NT2/D1 (cell line): ENCODE measurements at regions not wholly inside any gene's neighbourhood (a gene's known extent, or its start where the extent isn't known, plus 50 kb on each side); places are given as distances from the start of the nearest gene placed in this dataset.

Experiments used
- DNase-seq: peaks from one replicate; pipeline ENCODE4 v3.0.0-alpha.2; 2011; ENCODE audit warnings: low read depth, low spot score
- H3K27me3 ChIP-seq: 2 replicates; pipeline ENCODE4 v1.6.0; 2011; ENCODE audit warnings: mild to moderate bottlenecking; ENCODE audit not compliant: insufficient read length, insufficient read depth
- H3K36me3 ChIP-seq: 2 replicates; pipeline ENCODE4 v1.6.1; 2011; ENCODE audit warnings: mild to moderate bottlenecking, low read length, mixed read lengths; ENCODE audit not compliant: insufficient read depth, insufficient read length
- H3K4me1 ChIP-seq: 2 replicates; pipeline ENCODE4 v1.5.1; 2011; ENCODE audit not compliant: insufficient read depth, insufficient read length
- H3K4me3 ChIP-seq: 2 replicates; pipeline ENCODE4 v1.5.1; 2011; ENCODE audit warnings: low read depth; ENCODE audit not compliant: insufficient read length
- H3K9ac ChIP-seq: 2 replicates; pipeline ENCODE4 v1.6.0; 2011; ENCODE audit warnings: low read depth; ENCODE audit not compliant: insufficient read length
- H3K9me3 ChIP-seq: 2 replicates; pipeline ENCODE4 v1.5.1; 2011; ENCODE audit warnings: mild to moderate bottlenecking, low read length; ENCODE audit not compliant: insufficient read depth
- SUZ12 ChIP-seq: IDR thresholded peaks from 2 replicates; pipeline ENCODE4 v1.6.1; 2011; ENCODE audit not compliant: insufficient read length, insufficient read depth; ENCODE audit errors: extremely low read depth
- YY1 ChIP-seq: IDR thresholded peaks from 2 replicates; pipeline ENCODE4 v1.6.1; 2011; ENCODE audit not compliant: insufficient read length, insufficient read depth
- ZNF274 ChIP-seq: IDR thresholded peaks from 2 replicates; pipeline ENCODE4 v1.6.1; 2011; ENCODE audit warnings: mild to moderate bottlenecking, low read depth, low read length

GRCh38 chr9:121559183-121559582 is 59.5 kb upstream of the GGTA1 start:
- no peak for TF ChIP-seq SUZ12
- TF ChIP-seq YY1: no peak
- no peak for TF ChIP-seq ZNF274
- DNase-seq: no peak
- Histone ChIP-seq H3K27me3 (no peaks in the 10 kb centered on the region), H3K4me3 (no peak overlapping the region), H3K9ac (no peak overlapping the region), H3K9me3 (no peaks in the 10 kb centered on the region), H3K36me3 (no peaks in the 10 kb centered on the region), H3K4me1 (peaks cover 8% of the 10 kb centered on the region)

- TF ChIP-seq SUZ12: no peak
- TF ChIP-seq YY1: no peak
- TF ChIP-seq ZNF274: no peak
- Histone ChIP-seq H3K36me3 (no peaks in the 10 kb centered on the region), H3K9ac (no peak overlapping the region), H3K4me3 (no peak overlapping the region), H3K27me3 (no peaks in the 10 kb centered on the region), H3K4me1 (peaks cover 17% of the 10 kb centered on the region), H3K9me3 (no peaks in the 10 kb centered on the region)
- DNase-seq: no peak
These were observed 61.3 kb upstream of the GGTA1 start for GRCh38 chr9:121560921-121561320.

- H3K9me3 ChIP-seq: no peaks in the 10 kb centered on the region
These were observed 62.0 kb upstream of the GGTA1 start for GRCh38 chr9:121561385-121562222.

GRCh38 chr9:121562301-121562700 is 62.7 kb upstream of the GGTA1 start:
- no peaks in the 10 kb centered on the region for H3K9me3 ChIP-seq
- TF ChIP-seq YY1 (no peak), ZNF274 (no peak), SUZ12 (no peak)
- no peaks in the 10 kb centered on the region for H3K27me3 ChIP-seq
- no peak overlapping the region for H3K9ac ChIP-seq
- no peak overlapping the region for H3K4me3 ChIP-seq
- H3K4me1 ChIP-seq: peaks cover 22% of the 10 kb centered on the region
- DNase-seq: no peak
- H3K36me3 ChIP-seq: no peaks in the 10 kb centered on the region

More at GRCh38 chr9:121561385-121562222, 62.0 kb upstream of the GGTA1 start:
- H3K36me3 ChIP-seq: no peaks in the 10 kb centered on the region
- DNase-seq: no peak
- TF ChIP-seq SUZ12 (no peak), YY1 (no peak), ZNF274 (no peak)
- H3K27me3 ChIP-seq: no peaks in the 10 kb centered on the region
- H3K4me1 ChIP-seq: peaks cover 22% of the 10 kb centered on the region
- H3K4me3 ChIP-seq: no peak overlapping the region
- no peak overlapping the region for H3K9ac ChIP-seq

GRCh38 chr9:121563425-121563824 is 63.8 kb upstream of the GGTA1 start:
- no peaks in the 10 kb centered on the region for H3K9me3 ChIP-seq
- H3K36me3 ChIP-seq: no peaks in the 10 kb centered on the region
- H3K4me3 ChIP-seq: no peak overlapping the region
- DNase-seq: no peak
- peaks cover 25% of the 10 kb centered on the region for H3K4me1 ChIP-seq
- H3K9ac ChIP-seq: no peak overlapping the region
- TF ChIP-seq ZNF274 (no peak), YY1 (no peak), SUZ12 (no peak)
- H3K27me3 ChIP-seq: no peaks in the 10 kb centered on the region

GRCh38 chr9:121563881-121564460 is 64.3 kb upstream of the GGTA1 start:
- Histone ChIP-seq H3K4me3 (no peak overlapping the region), H3K9ac (no peak overlapping the region), H3K27me3 (no peaks in the 10 kb centered on the region), H3K4me1 (peaks cover 26% of the 10 kb centered on the region), H3K36me3 (no peaks in the 10 kb centered on the region), H3K9me3 (no peaks in the 10 kb centered on the region)
- DNase-seq: no peak
- TF ChIP-seq ZNF274 (no peak), SUZ12 (no peak), YY1 (no peak)

GRCh38 chr9:121564504-121565260 is 65.0 kb upstream of the GGTA1 start:
- Histone ChIP-seq H3K9ac (no peak overlapping the region), H3K4me1 (peaks cover 26% of the 10 kb centered on the region), H3K36me3 (no peaks in the 10 kb centered on the region), H3K27me3 (no peaks in the 10 kb centered on the region), H3K4me3 (no peak overlapping the region), H3K9me3 (no peaks in the 10 kb centered on the region)
- no peak for DNase-seq
- TF ChIP-seq SUZ12 (no peak), ZNF274 (no peak), YY1 (no peak)
